ENCODE measurements at regions not wholly inside any gene's neighbourhood (a gene's known extent, or its start where the extent isn't known, plus 50 kb on each side); places are given as distances from the start of the nearest gene placed in this dataset.

DNA sequence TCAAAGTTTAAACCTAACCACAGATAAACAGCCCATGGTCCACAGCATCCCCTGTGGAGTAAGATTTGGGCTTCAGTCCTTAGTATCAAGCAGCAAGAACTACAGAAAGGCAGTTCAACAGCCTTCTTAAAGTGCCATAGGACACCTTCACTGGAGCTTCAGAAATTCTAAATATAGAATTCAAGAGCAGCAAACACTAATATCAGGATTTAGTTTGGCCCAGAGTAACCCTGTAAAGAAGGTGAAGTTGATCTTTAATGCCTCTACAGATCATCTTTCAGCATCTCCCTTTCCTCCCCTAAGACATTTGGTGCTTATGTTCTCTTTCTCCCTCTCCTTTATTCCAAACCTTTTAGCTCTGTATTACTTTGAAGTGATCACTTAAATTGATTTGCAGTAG, 59.5 kb upstream of the ARHGAP5 start:
- Histone ChIP-seq H3K14ac (ENCODE audit: insufficient read length) (no peak overlapping the region), H3K79me2 (ENCODE audit: control insufficient read depth in 1 of 2, insufficient read depth in 2 of 2, low read length in 2 of 2) (no peaks in the 10 kb centered on the region), H4K8ac (ENCODE audit: extremely low read depth, insufficient read depth, low read length) (no peak overlapping the region), H3K36me3 (ENCODE audit: control insufficient read depth in 2 of 4, insufficient read depth in 4 of 4, low read length in 3 of 4) (no peaks in the 10 kb centered on the region), H3K9ac (replicated peaks in 1 of 4; ENCODE audit: extremely low read depth in 1 of 4, low read depth in 3 of 4, low read length in 3 of 4) (no peak overlapping the region), H3K79me1 (ENCODE audit: low read depth, low read length) (no peaks in the 10 kb centered on the region), H3K27ac (ENCODE audit: low read depth, low read length) (no peak overlapping the region), H2BK120ac (replicated peaks; ENCODE audit: low read depth, low read length) (no peak overlapping the region), H2BK5ac (ENCODE audit: low read depth, low read length) (no peak overlapping the region), H2AFZ (ENCODE audit: low read length) (no peak overlapping the region), H3K23me2 (ENCODE audit: low read depth, low read length) (no peaks in the 10 kb centered on the region), H3K56ac (replicated peaks; ENCODE audit: insufficient read length, low read depth, low read length) (no peak overlapping the region), H3K9me3 (ENCODE audit: insufficient read depth in 2 of 2, low read depth in 1 of 2, low read length in 1 of 2) (no peaks in the 10 kb centered on the region), H2AK5ac (ENCODE audit: low read depth, low read length) (no peak overlapping the region), H3K4me3 (ENCODE audit: extremely low read depth in 1 of 4, insufficient read depth in 2 of 4, low read depth in 3 of 4, low read length in 4 of 4) (no peak overlapping the region), H3K4me1 (replicated peaks in 1 of 4; ENCODE audit: control insufficient read depth in 3 of 4, insufficient read depth in 4 of 4, low read length in 3 of 4) (peaks cover 0 to 3% (median 1%) of the 10 kb centered on the region in 4 experiments; a peak in 2 of 7 replicates), H4K91ac (replicated peaks; ENCODE audit: insufficient read length, low read length) (no peak overlapping the region), H4K5ac (ENCODE audit: insufficient read length, low read depth, low read length) (no peak overlapping the region), H3K4me2 (ENCODE audit: insufficient read depth in 1 of 2, low read depth in 2 of 2, low read length in 2 of 2) (no peak overlapping the region), H4K20me1 (replicated peaks in 1 of 2; ENCODE audit: control insufficient read depth in 1 of 2, insufficient read depth in 2 of 2, low read length in 2 of 2) (no peaks in the 10 kb centered on the region), H2BK20ac (ENCODE audit: low read length) (no peak overlapping the region), H3K27me3 (replicated peaks in 1 of 4; ENCODE audit: control insufficient read depth in 3 of 4, extremely low read depth in 1 of 4, insufficient read depth in 3 of 4, low read length in 3 of 4) (no peaks in the 10 kb centered on the region; a peak in 1 of 7 replicates), H3K4ac (replicated peaks; ENCODE audit: insufficient read length, low read depth, low read length) (no peak overlapping the region), H2BK12ac (ENCODE audit: low read depth, low read length) (no peak overlapping the region), H2BK15ac (ENCODE audit: low read length) (no peak overlapping the region), H3K18ac (ENCODE audit: extremely low read depth, low read length) (no peak overlapping the region), H3K23ac (ENCODE audit: insufficient read length) (no peak overlapping the region)
- POLR2A ChIA-PET (ENCODE audit: partially characterized antibody): no interaction called here
- FAIRE-seq (no peak), DNase-seq (ENCODE audit: low read depth in 1 of 2, low spot score in 2 of 2) (no peak)
- CTCF ChIA-PET (ENCODE audit: partially characterized antibody): interaction anchor here (0.6 to 1.1 kb wide), 2 partner anchors 10 to 13 kb away, joined by 3 to 4 read pairs; no protein-coding TSS in a partner anchor
- TF ChIP-seq TCF12 (IDR thresholded peaks at IDR 0.05; ENCODE audit: low read depth, low read length) (no peak), EGR1 (IDR thresholded peaks at IDR 0.05; ENCODE audit: borderline replicate concordance, low read depth, low read length) (no peak), SUZ12 (IDR thresholded peaks at IDR 0.05; ENCODE audit: low read length) (no peak), SP2 (IDR thresholded peaks at IDR 0.05; ENCODE audit: low read length) (no peak), HDAC6 (IDR thresholded peaks at IDR 0.05; ENCODE audit: low read depth, low read length) (no peak), SP4 (IDR thresholded peaks at IDR 0.05; ENCODE audit: low read length) (no peak), RBBP5 (IDR thresholded peaks at IDR 0.05; ENCODE audit: borderline replicate concordance, low read depth, low read length) (no peak), PHF8 (conservative IDR thresholded peaks at IDR 0.05; ENCODE audit: low read depth, low read length) (no peak), MAFK (IDR thresholded peaks at IDR 0.05; ENCODE audit: low read depth, low read length) (no peak), BRCA1 (IDR thresholded peaks at IDR 0.05; ENCODE audit: low read depth, low read length) (no peak), POLR2AphosphoS5 (IDR thresholded peaks at IDR 0.05; ENCODE audit: low read depth, low read length) (no peak), RFX5 (IDR thresholded peaks at IDR 0.05; ENCODE audit: borderline replicate concordance, low read depth, low read length) (no peak), SIN3A (conservative IDR thresholded peaks at IDR 0.05 in 1 of 2, IDR thresholded peaks at IDR 0.05 in 1 of 2; ENCODE audit: low read depth in 1 of 2, low read length in 2 of 2) (no peak)
- TF ChIP-seq, protein P1, sequence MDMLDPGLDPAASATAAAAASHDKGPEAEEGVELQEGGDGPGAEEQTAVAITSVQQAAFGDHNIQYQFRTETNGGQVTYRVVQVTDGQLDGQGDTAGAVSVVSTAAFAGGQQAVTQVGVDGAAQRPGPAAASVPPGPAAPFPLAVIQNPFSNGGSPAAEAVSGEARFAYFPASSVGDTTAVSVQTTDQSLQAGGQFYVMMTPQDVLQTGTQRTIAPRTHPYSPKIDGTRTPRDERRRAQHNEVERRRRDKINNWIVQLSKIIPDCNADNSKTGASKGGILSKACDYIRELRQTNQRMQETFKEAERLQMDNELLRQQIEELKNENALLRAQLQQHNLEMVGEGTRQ (IDR thresholded peaks at IDR 0.05; ENCODE audit: low read length): no peak

All from H1 (cell line).